Prostate gland (tissue), 2 donors: ENCODE measurements at regions not wholly inside any gene's neighbourhood (a gene's known extent, or its start where the extent isn't known, plus 50 kb on each side); places are given as distances from the start of the nearest gene placed in this dataset.

ENCODE experiments used
- CTCF ChIP-seq, 4 experiments: fragments of 200-600 bp in 2 of 4; fragments of 450-650 bp in 2 of 4; sonication (generic) in 2 of 4; IDR thresholded peaks; 1 replicate in 3 of 4; 2 replicates in 1 of 4; pipeline ENCODE4 v1.5.1; 2016 to 2019; ENCODE audit warnings: antibody characterized with exemption in 4 of 4, mild to moderate bottlenecking in 2 of 4, moderate library complexity in 2 of 4
- POLR2A ChIP-seq: fragments of 450-650 bp; IDR thresholded peaks from one replicate; pipeline ENCODE4 v1.6.1; 2016; ENCODE audit warnings: antibody characterized with exemption, mild to moderate bottlenecking
- POLR2AphosphoS5 ChIP-seq: sonication (generic); formaldehyde crosslinking; IDR thresholded peaks from one replicate; pipeline ENCODE4 v1.6.1; 2017; ENCODE audit warnings: antibody characterized with exemption

GRCh38 chr17:69870751-69871199 is 204.2 kb upstream of the KCNJ16 start:
- TF ChIP-seq CTCF (IDR thresholded peaks at IDR 0.05) (no peak), POLR2A (no peak), POLR2AphosphoS5 (no peak)
